WTC11 (cell line): ENCODE measurements at regions not wholly inside any gene's neighbourhood (a gene's known extent, or its start where the extent isn't known, plus 50 kb on each side); places are given as distances from the start of the nearest gene placed in this dataset.

Experiments used
- ATAC-seq: fragments of 200-7000 bp; cut with Tn5 transposase; 2 replicates; pipeline ENCODE4 v1.10.0; 2021; ENCODE audit warnings: mild to moderate bottlenecking, moderate library complexity
- CTCF ChIA-PET: fragments of 300-600 bp; sonication (Branson Sonifier 250); formaldehyde crosslinking; loops from one replicate; lab custom pipeline; 2021; ENCODE audit warnings: antibody characterized with exemption; lab: Charles Lee
- POLR2A ChIA-PET: fragments of 350-600 bp; sonication (Branson Sonifier 250); formaldehyde crosslinking; loops from one replicate; lab custom pipeline; 2021; ENCODE audit warnings: antibody characterized with exemption; lab: Charles Lee
- DNase-seq: peaks from one replicate; pipeline ENCODE4 v3.0.0; 2021; ENCODE audit warnings: low spot score
- H3K27ac Mint-ChIP-seq: 2 replicates; pipeline ENCODE4 v1.8.0; 2021; ENCODE audit warnings: mixed read lengths
- H3K27me3 Mint-ChIP-seq: 2 replicates; pipeline ENCODE4 v1.8.0; 2021; ENCODE audit warnings: low read depth, mild to moderate bottlenecking, moderate library complexity, mixed read lengths
- H3K36me3 Mint-ChIP-seq: 2 replicates; pipeline ENCODE4 v1.8.0; 2021; ENCODE audit warnings: mixed read lengths
- H3K4me1 Mint-ChIP-seq: 2 replicates; pipeline ENCODE4 v1.8.0; 2022; ENCODE audit warnings: mixed read lengths
- H3K4me3 Mint-ChIP-seq: 2 replicates; pipeline ENCODE4 v1.8.0; 2021; ENCODE audit warnings: mild to moderate bottlenecking, moderate library complexity, mixed read lengths
- H3K9me3 Mint-ChIP-seq: 2 replicates; pipeline ENCODE4 v1.8.0; 2021; ENCODE audit warnings: mixed read lengths
- CTCF ChIP-seq: fragments of 200-600 bp; IDR thresholded peaks from 2 replicates; pipeline ENCODE4 v1.8.0; 2022; ENCODE audit warnings: antibody characterized with exemption
- E2F1 ChIP-seq: sonication (generic); formaldehyde crosslinking; IDR thresholded peaks from 2 replicates; pipeline ENCODE4 v1.8.0; 2022; ENCODE audit warnings: mild to moderate bottlenecking, missing genetic modification reagents
- E2F5 ChIP-seq: sonication (generic); formaldehyde crosslinking; IDR thresholded peaks from 2 replicates; pipeline ENCODE4 v1.8.1; 2022; ENCODE audit warnings: mild to moderate bottlenecking, moderate library complexity, missing genetic modification reagents
- EMX1 ChIP-seq: fragments of 250-450 bp; sonication (Bioruptor Pico); IDR thresholded peaks from 2 replicates; pipeline ENCODE4 v1.8.0; 2021; ENCODE audit warnings: mild to moderate bottlenecking
- ERG ChIP-seq: fragments of 250-450 bp; sonication (Bioruptor Pico); IDR thresholded peaks from 2 replicates; pipeline ENCODE4 v1.8.0; 2021; ENCODE audit warnings: mild to moderate bottlenecking
- FOXJ3 ChIP-seq: sonication (generic); formaldehyde crosslinking; IDR thresholded peaks from 2 replicates; pipeline ENCODE4 v1.9.0; 2021; ENCODE audit warnings: missing genetic modification reagents, mild to moderate bottlenecking, borderline replicate concordance
- GABPB1 ChIP-seq: sonication (generic); formaldehyde crosslinking; IDR thresholded peaks from 2 replicates; pipeline ENCODE4 v1.8.1; 2023; ENCODE audit warnings: mild to moderate bottlenecking, missing genetic modification reagents
- MXD4 ChIP-seq: fragments of 250-450 bp; sonication (Bioruptor Pico); IDR thresholded peaks from 2 replicates; pipeline ENCODE4 v1.8.0; 2021; ENCODE audit warnings: mild to moderate bottlenecking, moderate library complexity, borderline replicate concordance
- NR1H2 ChIP-seq: sonication (generic); formaldehyde crosslinking; IDR thresholded peaks from 2 replicates; pipeline ENCODE4 v1.9.0; 2021; ENCODE audit warnings: mild to moderate bottlenecking, moderate library complexity, missing genetic modification reagents
- RORB ChIP-seq: fragments of 250-450 bp; sonication (Bioruptor Pico); IDR thresholded peaks from 2 replicates; pipeline ENCODE4 v1.9.0; 2021; ENCODE audit warnings: mild to moderate bottlenecking
- SMAD4 ChIP-seq: sonication (generic); formaldehyde crosslinking; IDR thresholded peaks from 2 replicates; pipeline ENCODE4 v1.8.0; 2022; ENCODE audit warnings: mild to moderate bottlenecking, missing genetic modification reagents
- SOX15 ChIP-seq: fragments of 250-450 bp; sonication (Bioruptor Pico); IDR thresholded peaks from 2 replicates; pipeline ENCODE4 v1.9.0; 2021; ENCODE audit warnings: mild to moderate bottlenecking
- SP1 ChIP-seq: sonication (generic); formaldehyde crosslinking; conservative IDR thresholded peaks from 2 replicates; pipeline ENCODE4 v1.8.1; 2022; ENCODE audit warnings: missing genetic modification reagents
- ZBTB21 ChIP-seq: sonication (generic); formaldehyde crosslinking; IDR thresholded peaks from 2 replicates; pipeline ENCODE4 v1.8.1; 2023; ENCODE audit warnings: mild to moderate bottlenecking, missing genetic modification reagents, borderline replicate concordance
- ZBTB43 ChIP-seq: sonication (generic); formaldehyde crosslinking; IDR thresholded peaks from 2 replicates; pipeline ENCODE4 v1.8.1; 2023; ENCODE audit warnings: mild to moderate bottlenecking, missing genetic modification reagents
- ZNF281 ChIP-seq: sonication (generic); formaldehyde crosslinking; IDR thresholded peaks from 2 replicates; pipeline ENCODE4 v1.8.0; 2023; ENCODE audit warnings: mild to moderate bottlenecking, missing genetic modification reagents
- ZNF317 ChIP-seq: sonication (generic); formaldehyde crosslinking; IDR thresholded peaks from 2 replicates; pipeline ENCODE4 v1.8.1; 2023; ENCODE audit warnings: low read depth, mild to moderate bottlenecking, moderate library complexity, missing genetic modification reagents, borderline replicate concordance
- ZNF423 ChIP-seq: fragments of 250-450 bp; sonication (Bioruptor Pico); IDR thresholded peaks from 2 replicates; pipeline ENCODE4 v2.1.2; 2022; ENCODE audit warnings: mild to moderate bottlenecking, moderate library complexity
- ZNF425 ChIP-seq: fragments of 250-450 bp; sonication (Bioruptor Pico); conservative IDR thresholded peaks from 2 replicates; pipeline ENCODE4 v1.9.0; 2021; ENCODE audit warnings: mild to moderate bottlenecking

GRCh38 chr9:28970241-28970654 is 1397.0 kb upstream of the C9orf72 start (continued):
- TF ChIP-seq E2F1 (CRISPR knock-in tag), result no peak
- TF ChIP-seq FOXJ3, result no peak
- TF ChIP-seq GABPB1 (CRISPR knock-in tag), result no peak
- TF ChIP-seq ZBTB43, result no peak; the same call in 1 of the 2 replicates
- TF ChIP-seq SP1 (CRISPR knock-in tag), result peak; percentile 60; the same call in 1 of the 2 replicates
- TF ChIP-seq SMAD4 (CRISPR knock-in tag), result no peak
- TF ChIP-seq E2F5 (CRISPR knock-in tag), result no peak

- CTCF ChIA-PET, result interaction anchor here (1.9 kb wide), 1 partner anchor 197 kb away, joined by 6 read pairs; no protein-coding TSS in a partner anchor
- peak overlapping the region; percentile 60 for H3K27ac Mint-ChIP-seq
Observed at GRCh38 chr9:28971881-28972280, 1398.6 kb upstream of the C9orf72 start.

More at GRCh38 chr9:28971881-28972280, 1398.6 kb upstream of the C9orf72 start:
- Mint-ChIP-seq H3K36me3 (peaks cover 29% of the 10 kb centered on the region), H3K4me3 (no peak overlapping the region), H3K27me3 (no peaks in the 10 kb centered on the region; the same call in 1 of the 2 replicates), H3K4me1 (peaks cover 58% of the 10 kb centered on the region), H3K9me3 (peaks cover 24% of the 10 kb centered on the region)
- DNase-seq (no peak), ATAC-seq (no peak)
- POLR2A ChIA-PET, result no interaction called here
- TF ChIP-seq MXD4 (CRISPR knock-in tag) (no peak), CTCF (no peak), NR1H2 (CRISPR knock-in tag) (no peak), ZBTB21 (CRISPR knock-in tag) (no peak), FOXJ3 (no peak), EMX1 (CRISPR knock-in tag) (no peak), E2F5 (CRISPR knock-in tag) (no peak), SOX15 (CRISPR knock-in tag) (no peak), ZNF317 (CRISPR knock-in tag) (no peak), ERG (no peak), RORB (CRISPR knock-in tag) (no peak), ZNF425 (CRISPR knock-in tag) (no peak), ZNF281 (CRISPR knock-in tag) (no peak), ZNF423 (CRISPR knock-in tag) (no peak)
